Type B pancreatic cell (in vitro differentiated cells): ENCODE measurements at regions not wholly inside any gene's neighbourhood (a gene's known extent, or its start where the extent isn't known, plus 50 kb on each side); places are given as distances from the start of the nearest gene placed in this dataset.

Experiments used
- DNase-seq: peaks from one replicate; pipeline ENCODE4 v3.0.0; 2021; ENCODE audit warnings: mixed read lengths; ENCODE audit not compliant: unreplicated experiment; ENCODE audit errors: extremely low spot score
- H3K27ac Mint-ChIP-seq: 2 replicates; pipeline ENCODE4 v1.8.0; 2021; ENCODE audit warnings: mild to moderate bottlenecking, mixed read lengths
- H3K27me3 Mint-ChIP-seq: 2 replicates; pipeline ENCODE4 v1.8.0; 2021; ENCODE audit warnings: mixed read lengths
- H3K36me3 Mint-ChIP-seq: 2 replicates; pipeline ENCODE4 v1.8.0; 2021; ENCODE audit warnings: mixed read lengths
- H3K4me1 Mint-ChIP-seq: one replicate; pipeline ENCODE4 v1.8.0; 2021; ENCODE audit warnings: mixed read lengths; ENCODE audit not compliant: unreplicated experiment
- H3K4me3 Mint-ChIP-seq: 2 replicates; pipeline ENCODE4 v1.8.0; 2021; ENCODE audit warnings: mild to moderate bottlenecking, mixed read lengths
- H3K9me3 Mint-ChIP-seq: 2 replicates; pipeline ENCODE4 v1.8.0; 2021; ENCODE audit warnings: mixed read lengths
- TF ChIP-seq, protein P1 (sequence below): fragments of 200-600 bp; sonication (generic); conservative IDR thresholded peaks from 2 replicates; pipeline ENCODE4 v1.5.0; 2021; ENCODE audit warnings: antibody characterized with exemption, mild to moderate bottlenecking

DNA sequence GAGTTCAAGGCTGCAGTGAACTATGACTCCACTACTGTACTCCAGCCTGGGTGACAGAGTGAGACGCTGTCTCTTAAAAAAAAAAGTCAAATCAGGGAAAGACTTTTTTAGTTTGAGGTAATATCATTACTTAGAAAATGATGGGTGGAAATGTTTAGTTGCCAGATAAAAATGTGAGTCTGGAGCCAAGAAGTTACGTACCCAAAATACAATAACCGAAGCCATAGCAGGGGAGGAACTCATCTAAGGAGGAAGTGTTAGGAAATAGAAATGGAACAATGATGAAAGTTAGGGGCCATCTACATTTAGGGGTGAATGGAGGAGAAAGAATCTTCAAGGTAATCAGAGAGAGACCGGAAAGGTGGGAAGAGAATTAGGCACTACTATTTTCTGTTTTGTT, 98.8 kb downstream of the DACT1 start:
- no peak overlapping the region for H3K27ac Mint-ChIP-seq

DNA sequence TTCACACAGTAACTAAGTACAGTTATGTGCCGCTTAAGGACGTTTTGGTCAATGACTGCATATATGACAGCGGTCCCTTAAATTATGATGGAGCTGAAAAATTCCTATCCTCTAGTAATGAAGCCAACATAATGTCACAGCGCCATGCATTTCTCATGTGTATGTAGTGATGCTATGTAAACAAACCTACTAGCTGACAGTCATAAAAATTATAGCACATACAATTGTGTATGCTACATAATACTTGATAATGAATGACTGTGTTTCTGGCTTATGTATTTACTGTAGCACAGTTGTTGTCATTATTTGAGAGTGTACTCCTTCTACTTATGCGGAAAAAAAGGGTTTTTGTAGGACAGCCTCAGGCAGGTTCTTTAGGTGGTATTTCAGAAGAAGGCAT, 99.7 kb downstream of the DACT1 start:
- peaks cover 9% of the 10 kb centered on the region for H3K27me3 Mint-ChIP-seq
- no peaks in the 10 kb centered on the region for H3K9me3 Mint-ChIP-seq
- no peak overlapping the region for H3K27ac Mint-ChIP-seq
- TF ChIP-seq, protein P1, sequence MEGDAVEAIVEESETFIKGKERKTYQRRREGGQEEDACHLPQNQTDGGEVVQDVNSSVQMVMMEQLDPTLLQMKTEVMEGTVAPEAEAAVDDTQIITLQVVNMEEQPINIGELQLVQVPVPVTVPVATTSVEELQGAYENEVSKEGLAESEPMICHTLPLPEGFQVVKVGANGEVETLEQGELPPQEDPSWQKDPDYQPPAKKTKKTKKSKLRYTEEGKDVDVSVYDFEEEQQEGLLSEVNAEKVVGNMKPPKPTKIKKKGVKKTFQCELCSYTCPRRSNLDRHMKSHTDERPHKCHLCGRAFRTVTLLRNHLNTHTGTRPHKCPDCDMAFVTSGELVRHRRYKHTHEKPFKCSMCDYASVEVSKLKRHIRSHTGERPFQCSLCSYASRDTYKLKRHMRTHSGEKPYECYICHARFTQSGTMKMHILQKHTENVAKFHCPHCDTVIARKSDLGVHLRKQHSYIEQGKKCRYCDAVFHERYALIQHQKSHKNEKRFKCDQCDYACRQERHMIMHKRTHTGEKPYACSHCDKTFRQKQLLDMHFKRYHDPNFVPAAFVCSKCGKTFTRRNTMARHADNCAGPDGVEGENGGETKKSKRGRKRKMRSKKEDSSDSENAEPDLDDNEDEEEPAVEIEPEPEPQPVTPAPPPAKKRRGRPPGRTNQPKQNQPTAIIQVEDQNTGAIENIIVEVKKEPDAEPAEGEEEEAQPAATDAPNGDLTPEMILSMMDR = no peak
- H3K36me3 Mint-ChIP-seq = no peaks in the 10 kb centered on the region
- peaks cover 21% of the 10 kb centered on the region for H3K4me1 Mint-ChIP-seq
- DNase-seq = no peak
- H3K4me3 Mint-ChIP-seq = no peak overlapping the region

More for the DNA sequence above, 98.8 kb downstream of the DACT1 start:
- no peak for DNase-seq
- TF ChIP-seq, protein P1 = no peak
- Mint-ChIP-seq H3K9me3 (no peaks in the 10 kb centered on the region), H3K36me3 (no peaks in the 10 kb centered on the region), H3K27me3 (peaks cover 9% of the 10 kb centered on the region), H3K4me1 (peaks cover 21% of the 10 kb centered on the region), H3K4me3 (no peak overlapping the region)

DNA sequence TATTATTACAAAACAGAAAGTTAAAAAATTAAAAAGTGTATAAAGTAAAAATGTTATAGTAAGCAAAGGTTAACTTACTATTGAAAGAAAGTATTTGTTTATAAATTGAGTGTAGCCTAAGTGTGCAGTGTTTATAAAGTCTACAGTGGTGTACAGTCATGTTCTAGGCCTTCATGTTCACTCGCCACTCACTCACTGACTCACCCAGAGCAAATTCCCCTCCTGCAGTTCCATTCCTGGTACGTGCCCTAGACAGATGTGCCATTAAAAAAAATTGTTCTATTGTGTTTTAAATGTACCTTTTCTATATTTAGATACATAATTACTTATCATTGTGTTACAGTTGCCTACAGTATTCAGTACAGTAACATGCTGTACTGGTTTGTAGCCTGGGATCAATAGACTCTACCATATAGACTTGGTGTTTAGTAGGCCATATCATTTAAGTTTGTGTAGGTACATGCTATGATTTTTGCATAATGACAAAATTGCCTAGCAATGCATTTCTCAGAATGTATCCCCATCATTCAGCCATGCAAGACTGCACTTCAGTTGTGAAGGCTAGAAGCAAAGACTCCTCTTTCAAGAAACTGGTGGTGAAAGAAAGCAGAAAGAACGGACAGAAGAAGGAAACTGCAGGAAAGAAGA, 100.6 kb downstream of the DACT1 start:
- TF ChIP-seq, protein P1 = no peak
- H3K4me1 Mint-ChIP-seq = peaks cover 21% of the 10 kb centered on the region
- no peak overlapping the region for H3K4me3 Mint-ChIP-seq
- no peak overlapping the region for H3K27ac Mint-ChIP-seq
- H3K36me3 Mint-ChIP-seq = no peaks in the 10 kb centered on the region
- H3K27me3 Mint-ChIP-seq = peaks cover 9% of the 10 kb centered on the region
- DNase-seq = no peak
- H3K9me3 Mint-ChIP-seq = no peaks in the 10 kb centered on the region

- Mint-ChIP-seq H3K27ac (no peak overlapping the region), H3K27me3 (peaks cover 9% of the 10 kb centered on the region), H3K4me1 (peaks cover 25% of the 10 kb centered on the region), H3K4me3 (no peak overlapping the region), H3K9me3 (no peaks in the 10 kb centered on the region), H3K36me3 (no peaks in the 10 kb centered on the region)
- no peak for DNase-seq
- TF ChIP-seq, protein P1 = no peak
Measured at GRCh38 chr14:58738876-58739275, 101.1 kb downstream of the DACT1 start.

GRCh38 chr14:58739674-58740073, 101.9 kb downstream of the DACT1 start:
- H3K27ac Mint-ChIP-seq = no peak overlapping the region

More at GRCh38 chr14:58739674-58740073, 101.9 kb downstream of the DACT1 start:
- DNase-seq = no peak
- Mint-ChIP-seq H3K36me3 (no peaks in the 10 kb centered on the region), H3K4me1 (peaks cover 31% of the 10 kb centered on the region), H3K27me3 (peaks cover 9% of the 10 kb centered on the region), H3K9me3 (no peaks in the 10 kb centered on the region), H3K4me3 (no peak overlapping the region)
- TF ChIP-seq, protein P1 = no peak
